Caco-2 (cell line): ENCODE measurements at regions not wholly inside any gene's neighbourhood (a gene's known extent, or its start where the extent isn't known, plus 50 kb on each side); places are given as distances from the start of the nearest gene placed in this dataset.

Experiments used
- BruUV-seq: library from RNA; stranded (reverse); fragments of 400-500 nt; replicated peaks from 2 replicates; lab custom pipeline; 2021; lab: Mats Ljungman, UMichigan
- CTCF ChIA-PET: fragments of 300-600 bp; sonication (Branson Sonifier 250); formaldehyde crosslinking; loops from one replicate; lab custom pipeline; 2022; ENCODE audit warnings: antibody characterized with exemption; lab: Charles Lee
- POLR2A ChIA-PET: fragments of 300-600 bp; sonication (Branson Sonifier 250); formaldehyde crosslinking; loops from one replicate; lab custom pipeline; 2022; ENCODE audit warnings: antibody characterized with exemption; lab: Charles Lee
- DNase-seq, 2 experiments: peaks; one replicate each; pipeline versions ENCODE4 v3.0.0 to v3.0.0-alpha.2; 2020 to 2022
- H3K27me3 ChIP-seq: replicated peaks from 2 replicates; pipeline ENCODE4 v1.6.0; 2011; ENCODE audit warnings: low read length; ENCODE audit not compliant: control insufficient read depth, insufficient read depth
- H3K36me3 ChIP-seq: 2 replicates; pipeline ENCODE4 v1.5.1; 2011; ENCODE audit warnings: low read length; ENCODE audit not compliant: control insufficient read depth, insufficient read depth
- H3K4me1 ChIP-seq: fragments of 250-450 bp; sonication (Bioruptor Pico); 2 replicates; pipeline ENCODE4 v1.5.1; 2020; ENCODE audit warnings: mild to moderate bottlenecking
- H3K4me3 ChIP-seq: 2 replicates; pipeline ENCODE4 v1.5.1; 2011; ENCODE audit warnings: low read depth, mild to moderate bottlenecking, control low read depth, low read length
- H3K9me3 ChIP-seq: fragments of 250-450 bp; sonication (Bioruptor Pico); 2 replicates; pipeline ENCODE4 v1.5.1; 2020; ENCODE audit warnings: mild to moderate bottlenecking, moderate library complexity
- H3K27ac Mint-ChIP-seq: one replicate; pipeline ENCODE4 v1.8.0; 2022; ENCODE audit warnings: mixed read lengths; ENCODE audit not compliant: unreplicated experiment
- H3K27me3 Mint-ChIP-seq: one replicate; pipeline ENCODE4 v1.8.0; 2022; ENCODE audit warnings: mixed read lengths; ENCODE audit not compliant: insufficient read depth, unreplicated experiment
- H3K36me3 Mint-ChIP-seq: one replicate; pipeline ENCODE4 v1.8.0; 2022; ENCODE audit warnings: mild to moderate bottlenecking, mixed read lengths; ENCODE audit not compliant: insufficient read depth, unreplicated experiment
- H3K4me1 Mint-ChIP-seq: one replicate; pipeline ENCODE4 v1.8.0; 2022; ENCODE audit warnings: low read depth, mixed read lengths; ENCODE audit not compliant: unreplicated experiment
- H3K4me3 Mint-ChIP-seq: one replicate; pipeline ENCODE4 v1.8.0; 2022; ENCODE audit warnings: mild to moderate bottlenecking, moderate library complexity, mixed read lengths; ENCODE audit not compliant: unreplicated experiment
- H3K9me3 Mint-ChIP-seq: one replicate; pipeline ENCODE4 v1.8.0; 2022; ENCODE audit warnings: mixed read lengths; ENCODE audit not compliant: unreplicated experiment
- CTCF ChIP-seq, 2 experiments: fragments of 200-600 bp in 1 of 2; IDR thresholded peaks; 1 replicate in 1 of 2; 2 replicates in 1 of 2; pipeline versions ENCODE4 v1.5.1 to v1.8.0; 2011 to 2022; ENCODE audit warnings: antibody characterized with exemption in 1 of 2, control low read depth in 1 of 2, inconsistent platforms in 1 of 2, low read depth in 1 of 2, low read length in 1 of 2, mild to moderate bottlenecking in 1 of 2, moderate library complexity in 1 of 2; ENCODE audit not compliant: insufficient read depth in 1 of 2, severe bottlenecking in 1 of 2, unreplicated experiment in 1 of 2
- intact Hi-C: fragments of 100-400 bp; cut with micrococcal nuclease; formaldehyde crosslinking; loops from one replicate; pipeline ENCODE4 v1.10.0; 2022; ENCODE audit not compliant: unreplicated experiment

GRCh38 chr10:113980408-113981087 is 63.1 kb upstream of the ADRB1 start:
- no peaks in the 10 kb centered on the region for H3K4me1 Mint-ChIP-seq

GRCh38 chr10:113982296-113982695 is 61.4 kb upstream of the ADRB1 start:
- no peak for TF ChIP-seq CTCF (IDR thresholded peaks at IDR 0.05; ENCODE audit: insufficient read depth in 1 of 2, low read depth in 1 of 2, low read length in 1 of 2, severe bottlenecking in 1 of 2, unreplicated experiment in 1 of 2)
- Mint-ChIP-seq H3K4me3 (no peak overlapping the region), H3K9me3 (peaks cover 14% of the 10 kb centered on the region), H3K27me3 (no peaks in the 10 kb centered on the region), H3K27ac (no peak overlapping the region), H3K4me1 (no peaks in the 10 kb centered on the region), H3K36me3 (no peaks in the 10 kb centered on the region)
- no peaks in the 10 kb centered on the region for H3K36me3 ChIP-seq
- H3K27me3 ChIP-seq = no peaks in the 10 kb centered on the region
- DNase-seq = no peak
- no peak overlapping the region for H3K4me3 ChIP-seq
- no peaks in the 10 kb centered on the region for H3K9me3 ChIP-seq
- H3K4me1 ChIP-seq = peaks cover 8% of the 10 kb centered on the region; the same call in 1 of the 2 replicates
- intact Hi-C loops = no loop called here
- CTCF ChIA-PET = no interaction called here
- POLR2A ChIA-PET = no interaction called here
- no TSS peak for BruUV-seq

More at GRCh38 chr10:113980408-113981087, 63.1 kb upstream of the ADRB1 start:
- ChIA-PET CTCF (interaction anchor here (0.6 to 1.2 kb wide), 2 partner anchors 20 to 100 kb away, joined by 3 to 4 read pairs; no protein-coding TSS in a partner anchor), POLR2A (no interaction called here)
- H3K4me1 ChIP-seq = peaks cover 8% of the 10 kb centered on the region; the same call in 1 of the 2 replicates
- no peak overlapping the region for H3K27ac Mint-ChIP-seq
- H3K36me3 Mint-ChIP-seq = no peaks in the 10 kb centered on the region
- intact Hi-C loops = no loop called here
- no peak for DNase-seq
- no peaks in the 10 kb centered on the region for H3K27me3 ChIP-seq
- no peak overlapping the region for H3K4me3 Mint-ChIP-seq
- peaks cover under 1% of the 10 kb centered on the region for H3K9me3 Mint-ChIP-seq
- no peaks in the 10 kb centered on the region for H3K27me3 Mint-ChIP-seq
- H3K36me3 ChIP-seq = no peaks in the 10 kb centered on the region
- no peak overlapping the region for H3K4me3 ChIP-seq
- TF ChIP-seq CTCF (IDR thresholded peaks at IDR 0.05; ENCODE audit: insufficient read depth in 1 of 2, low read depth in 1 of 2, low read length in 1 of 2, severe bottlenecking in 1 of 2, unreplicated experiment in 1 of 2) = peak in 1 of 2 experiments; percentile 29
- no TSS peak for BruUV-seq
- no peaks in the 10 kb centered on the region for H3K9me3 ChIP-seq

GRCh38 chr10:113982769-113983168 is 60.9 kb upstream of the ADRB1 start:
- Mint-ChIP-seq H3K4me1 (peaks cover 4% of the 10 kb centered on the region), H3K36me3 (no peaks in the 10 kb centered on the region), H3K27ac (no peak overlapping the region), H3K4me3 (no peak overlapping the region), H3K27me3 (no peaks in the 10 kb centered on the region), H3K9me3 (peaks cover 19% of the 10 kb centered on the region)
- intact Hi-C loops = no loop called here
- no peaks in the 10 kb centered on the region for H3K36me3 ChIP-seq
- peaks cover 8% of the 10 kb centered on the region; the same call in 1 of the 2 replicates for H3K4me1 ChIP-seq
- CTCF ChIA-PET = no interaction called here
- no TSS peak for BruUV-seq
- no peak overlapping the region for H3K4me3 ChIP-seq
- H3K9me3 ChIP-seq = no peaks in the 10 kb centered on the region
- no peaks in the 10 kb centered on the region for H3K27me3 ChIP-seq
- no peak for TF ChIP-seq CTCF (IDR thresholded peaks at IDR 0.05; ENCODE audit: insufficient read depth in 1 of 2, low read depth in 1 of 2, low read length in 1 of 2, severe bottlenecking in 1 of 2, unreplicated experiment in 1 of 2)
- POLR2A ChIA-PET = no interaction called here
- DNase-seq = peak; percentile 32 to 65
